ENCODE measurements at regions not wholly inside any gene's neighbourhood (a gene's known extent, or its start where the extent isn't known, plus 50 kb on each side); places are given as distances from the start of the nearest gene placed in this dataset.

DNA sequence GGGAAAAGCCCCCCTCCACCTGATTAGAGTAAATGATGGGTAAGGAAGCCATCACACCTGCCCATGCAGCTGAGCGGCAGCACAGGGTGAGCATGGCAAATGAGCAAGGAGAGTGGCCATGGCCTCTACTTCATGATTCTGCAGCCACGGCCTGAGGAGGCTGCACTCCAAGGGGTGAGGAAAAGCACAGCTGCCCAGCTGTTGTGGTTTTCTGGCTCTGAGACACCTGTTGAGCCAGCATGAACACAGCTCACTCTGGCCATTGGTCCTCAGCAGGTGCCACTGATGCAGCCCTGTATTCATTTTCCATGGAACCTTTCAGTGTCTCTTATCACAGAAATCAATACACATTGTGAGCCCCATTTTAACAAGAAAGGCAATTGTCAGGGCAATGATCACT, 707.2 kb downstream of the AACS start:
- TF ChIP-seq CTCF (conservative IDR thresholded peaks at IDR 0.05 in 1 of 2, IDR thresholded peaks at IDR 0.05 in 1 of 2; ENCODE audit: extremely low read depth in 1 of 2, insufficient read depth in 1 of 2, low read depth in 1 of 2, low read length in 2 of 2) (no peak), EZH2 (IDR thresholded peaks at IDR 0.05; ENCODE audit: borderline replicate concordance, low read length) (no peak)

Measured in mammary epithelial cell (primary cell).